Endothelial cell of umbilical vein (primary cell): ENCODE measurements at regions not wholly inside any gene's neighbourhood (a gene's known extent, or its start where the extent isn't known, plus 50 kb on each side); places are given as distances from the start of the nearest gene placed in this dataset.

Experiments
- BruUV-seq: library from RNA; stranded (reverse); fragments of 400-500 nt; replicated peaks from 2 replicates; lab custom pipeline; 2021; lab: Mats Ljungman, UMichigan
- CTCF ChIA-PET: fragments of 300-600, 350-600 bp; sonication (Branson Sonifier 250); formaldehyde crosslinking; loops from one replicate; lab custom pipeline; 2021; ENCODE audit warnings: antibody characterized with exemption, inconsistent platforms; lab: Charles Lee
- POLR2A ChIA-PET: fragments of 300-600, 350-600 bp; sonication (Branson Sonifier 250); formaldehyde crosslinking; loops from one replicate; lab custom pipeline; 2021; ENCODE audit warnings: antibody characterized with exemption, inconsistent platforms; lab: Charles Lee
- DNase-seq: peaks from one replicate; pipeline ENCODE4 v3.0.0-alpha.2; 2011; ENCODE audit warnings: low read depth, low spot score
- FAIRE-seq: peaks from 2 replicates; lab custom pipeline; 2011; peaks lifted over from hg19 to GRCh38; lab: Jason Lieb, UNC
- H2AFZ ChIP-seq: 2 replicates; pipeline ENCODE4 v1.6.0; 2012; ENCODE audit warnings: low read depth, low read length, control low read depth, inconsistent platforms
- H3K27ac ChIP-seq: 2 replicates; pipeline ENCODE4 v1.5.1; 2011; ENCODE audit warnings: low read depth, mild to moderate bottlenecking, control low read depth, low read length, moderate library complexity; ENCODE audit not compliant: insufficient read depth
- H3K27me3 ChIP-seq, 2 experiments: 2 replicates each; pipeline versions ENCODE4 v1.6.0 to v1.6.1; 2011; ENCODE audit warnings: low read length in 2 of 2, mixed read lengths in 1 of 2; ENCODE audit not compliant: control insufficient read depth in 2 of 2, insufficient read depth in 2 of 2
- H3K36me3 ChIP-seq, 2 experiments: 2 replicates in 1 of 2; 3 replicates in 1 of 2; pipeline ENCODE4 v1.5.1; 2011; ENCODE audit warnings: low read length in 2 of 2, mild to moderate bottlenecking in 1 of 2, moderate library complexity in 1 of 2; ENCODE audit not compliant: control insufficient read depth in 2 of 2, insufficient read depth in 2 of 2; ENCODE audit errors: extremely low read depth in 1 of 2
- H3K4me1 ChIP-seq: 3 replicates; pipeline ENCODE4 v1.5.1; 2011; ENCODE audit warnings: mild to moderate bottlenecking, low read length; ENCODE audit not compliant: control insufficient read depth, insufficient read depth; ENCODE audit errors: extremely low read depth
- H3K4me2 ChIP-seq: 2 replicates; pipeline ENCODE4 v1.6.1; 2011; ENCODE audit warnings: low read length, control low read depth, mixed read lengths; ENCODE audit not compliant: insufficient read depth
- H3K4me3 ChIP-seq, 3 experiments: fragments of 200-600 bp in 1 of 3; sonication (generic), shearing (Covaris generic) in 1 of 3; replicated peaks in 1 of 3; 2 replicates each; pipeline ENCODE4 v1.5.1; 2011 to 2016; ENCODE audit warnings: control low read depth in 3 of 3, low read length in 3 of 3, mild to moderate bottlenecking in 2 of 3, inconsistent platforms in 1 of 3, low read depth in 1 of 3, moderate library complexity in 1 of 3; ENCODE audit not compliant: insufficient read depth in 1 of 3
- H3K79me2 ChIP-seq: 2 replicates; pipeline ENCODE4 v1.6.0; 2012; ENCODE audit warnings: low read length, inconsistent platforms; ENCODE audit not compliant: control insufficient read depth, insufficient read depth
- H3K9ac ChIP-seq: replicated peaks from 2 replicates; pipeline ENCODE3; 2011; ENCODE audit warnings: low read length, control low read depth; ENCODE audit not compliant: insufficient read depth; ENCODE audit errors: extremely low read depth
- H3K9me1 ChIP-seq: replicated peaks from 3 replicates; pipeline ENCODE4 v1.6.0; 2011; ENCODE audit warnings: mild to moderate bottlenecking, low read length; ENCODE audit not compliant: control insufficient read depth, insufficient read depth; ENCODE audit errors: extremely low read depth
- H3K9me3 ChIP-seq: replicated peaks from 2 replicates; pipeline ENCODE4 v1.5.1; 2012; ENCODE audit warnings: low read length, inconsistent platforms; ENCODE audit not compliant: control insufficient read depth, insufficient read depth
- H4K20me1 ChIP-seq: replicated peaks from 2 replicates; pipeline ENCODE3; 2011; ENCODE audit warnings: mild to moderate bottlenecking, low read length; ENCODE audit not compliant: control insufficient read depth, insufficient read depth; ENCODE audit errors: extremely low read depth
- CTCF ChIP-seq, 2 donors: IDR thresholded peaks; 1 replicate in 1 of 2; 2 replicates in 1 of 2; pipeline ENCODE4 v1.5.1; 2011; ENCODE audit warnings: low read length in 2 of 2, mild to moderate bottlenecking in 2 of 2, moderate library complexity in 2 of 2, control low read depth in 1 of 2, inconsistent platforms in 1 of 2, low read depth in 1 of 2; ENCODE audit not compliant: insufficient read depth in 1 of 2; ENCODE audit errors: extremely low read depth in 1 of 2
- EZH2 ChIP-seq: IDR thresholded peaks from 2 replicates; pipeline ENCODE4 v1.6.1; 2012; ENCODE audit warnings: borderline replicate concordance, low read depth, mild to moderate bottlenecking, moderate library complexity, low read length, inconsistent platforms; ENCODE audit not compliant: severe bottlenecking
- FOS ChIP-seq: IDR thresholded peaks from 2 replicates; pipeline ENCODE4 v1.6.1; 2011; ENCODE audit warnings: mild to moderate bottlenecking, low read length, moderate library complexity, borderline replicate concordance; ENCODE audit not compliant: insufficient read depth
- GATA2 ChIP-seq: IDR thresholded peaks from 2 replicates; pipeline ENCODE4 v1.7.0; 2011; ENCODE audit warnings: low read depth, mild to moderate bottlenecking, moderate library complexity, mixed read lengths, low read length; ENCODE audit not compliant: insufficient read length, insufficient read depth
- JUN ChIP-seq: IDR thresholded peaks from 2 replicates; pipeline ENCODE4 v1.6.1; 2011; ENCODE audit warnings: borderline replicate concordance, low read depth; ENCODE audit not compliant: insufficient read length, insufficient read depth
- MAX ChIP-seq: IDR thresholded peaks from 2 replicates; pipeline ENCODE4 v1.6.1; 2011; ENCODE audit not compliant: insufficient read depth, insufficient read length
- MYC ChIP-seq: IDR thresholded peaks from one replicate; pipeline ENCODE4 v1.6.1; 2011; ENCODE audit warnings: mild to moderate bottlenecking, low read depth, low read length
- POLR2A ChIP-seq: IDR thresholded peaks from 2 replicates; pipeline ENCODE4 v1.6.1; 2012; ENCODE audit warnings: low read depth, mild to moderate bottlenecking, control low read depth, low read length
- POLR2AphosphoS5 ChIP-seq: IDR thresholded peaks from 2 replicates; pipeline ENCODE4 v1.6.1; 2012; ENCODE audit warnings: low read depth, mild to moderate bottlenecking, control low read depth, low read length, moderate library complexity; ENCODE audit not compliant: insufficient read depth
- dilution Hi-C: fragments of 300-500 bp; cut with MboI; formaldehyde crosslinking; loops from one replicate; pipeline ENCODE4 v1.15.0; 2019; ENCODE audit warnings: low sequenced_read_pairs; ENCODE audit not compliant: extremely low pct_ligation_motif_present
- intact Hi-C: fragments of 100-400 bp; cut with micrococcal nuclease; formaldehyde crosslinking; loops from one replicate; pipeline ENCODE4 v1.10.0; 2022

GRCh38 chr10:84863675-84864074 is 535.3 kb downstream of the CCSER2 start:
- no TSS peak for BruUV-seq
- DNase-seq, result no peak
- Histone ChIP-seq H3K36me3 (no peaks in the 10 kb centered on the region), H3K27me3 (no peaks in the 10 kb centered on the region), H3K79me2 (no peaks in the 10 kb centered on the region), H3K9me3 (no peaks in the 10 kb centered on the region), H3K9me1 (no peaks in the 10 kb centered on the region), H3K4me3 (no peak overlapping the region), H3K9ac (no peak overlapping the region), H3K4me1 (no peaks in the 10 kb centered on the region), H3K27ac (no peak overlapping the region), H3K4me2 (no peak overlapping the region), H2AFZ (no peak overlapping the region), H4K20me1 (no peaks in the 10 kb centered on the region)
- FAIRE-seq, result no peak
- ChIA-PET POLR2A (no interaction called here), CTCF (no interaction called here)
- intact Hi-C loops (no loop called here), dilution Hi-C loops (no loop called here)
- TF ChIP-seq POLR2A (no peak), MYC (no peak), CTCF (IDR thresholded peaks at IDR 0.05; ENCODE audit: extremely low read depth in 1 of 2, insufficient read depth in 1 of 2, low read depth in 1 of 2, low read length in 2 of 2) (no peak), JUN (no peak), EZH2 (no peak), POLR2AphosphoS5 (no peak), GATA2 (no peak), MAX (no peak), FOS (no peak)
